ENCODE measurements at regions not wholly inside any gene's neighbourhood (a gene's known extent, or its start where the extent isn't known, plus 50 kb on each side); places are given as distances from the start of the nearest gene placed in this dataset.

DNA sequence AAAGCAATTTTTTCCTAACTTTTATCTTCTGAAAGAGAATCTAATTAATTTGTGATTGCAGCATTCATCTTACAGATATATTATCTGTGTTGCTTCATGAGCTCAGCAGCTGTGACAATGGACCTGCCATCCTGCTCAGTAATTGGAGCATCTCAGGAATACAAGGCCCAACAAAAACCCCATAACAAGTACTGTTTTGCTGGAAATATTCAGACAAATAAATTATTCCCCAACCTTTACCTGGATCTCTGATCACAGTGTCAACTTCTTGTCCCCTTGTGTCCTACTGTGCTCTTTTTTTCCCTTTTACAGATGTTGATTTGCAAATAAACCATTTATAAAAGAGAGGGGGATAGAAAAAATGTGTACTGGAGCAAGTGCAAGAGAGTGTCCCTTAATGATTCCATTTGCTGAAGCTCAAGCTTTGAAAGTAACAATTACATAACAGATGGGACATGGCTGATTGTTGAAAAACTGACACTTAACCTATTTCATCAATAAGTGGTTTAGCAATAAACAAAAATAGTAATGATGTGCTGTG lies 1063.4 kb upstream of the GHITM start:
- H3K4me3 ChIP-seq (ENCODE audit: low read depth, low read length): no peak overlapping the region
- TF ChIP-seq, protein P1, sequence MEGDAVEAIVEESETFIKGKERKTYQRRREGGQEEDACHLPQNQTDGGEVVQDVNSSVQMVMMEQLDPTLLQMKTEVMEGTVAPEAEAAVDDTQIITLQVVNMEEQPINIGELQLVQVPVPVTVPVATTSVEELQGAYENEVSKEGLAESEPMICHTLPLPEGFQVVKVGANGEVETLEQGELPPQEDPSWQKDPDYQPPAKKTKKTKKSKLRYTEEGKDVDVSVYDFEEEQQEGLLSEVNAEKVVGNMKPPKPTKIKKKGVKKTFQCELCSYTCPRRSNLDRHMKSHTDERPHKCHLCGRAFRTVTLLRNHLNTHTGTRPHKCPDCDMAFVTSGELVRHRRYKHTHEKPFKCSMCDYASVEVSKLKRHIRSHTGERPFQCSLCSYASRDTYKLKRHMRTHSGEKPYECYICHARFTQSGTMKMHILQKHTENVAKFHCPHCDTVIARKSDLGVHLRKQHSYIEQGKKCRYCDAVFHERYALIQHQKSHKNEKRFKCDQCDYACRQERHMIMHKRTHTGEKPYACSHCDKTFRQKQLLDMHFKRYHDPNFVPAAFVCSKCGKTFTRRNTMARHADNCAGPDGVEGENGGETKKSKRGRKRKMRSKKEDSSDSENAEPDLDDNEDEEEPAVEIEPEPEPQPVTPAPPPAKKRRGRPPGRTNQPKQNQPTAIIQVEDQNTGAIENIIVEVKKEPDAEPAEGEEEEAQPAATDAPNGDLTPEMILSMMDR (conservative IDR thresholded peaks at IDR 0.05; ENCODE audit: low read depth, low read length): no peak
- no peak for DNase-seq (ENCODE audit: low read depth)

DNA sequence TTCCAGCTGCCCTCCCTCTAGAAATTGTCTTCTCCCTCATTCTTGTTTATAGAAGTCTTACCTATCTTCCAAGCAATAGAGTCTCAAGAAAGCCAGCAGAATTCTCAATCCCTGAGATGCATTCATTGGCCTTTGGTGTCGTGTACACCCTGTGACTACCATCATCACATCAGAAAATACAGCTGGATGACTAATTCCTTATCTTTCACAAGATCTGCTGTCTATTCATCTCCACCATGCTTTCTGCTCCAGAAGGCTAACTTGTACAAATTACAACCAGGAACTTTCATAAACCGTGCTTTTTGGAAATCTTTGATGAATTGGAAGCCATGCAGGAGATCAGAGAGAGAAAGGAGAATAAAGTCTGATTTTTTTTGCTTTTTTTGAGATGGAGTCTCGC lies 1062.9 kb upstream of the GHITM start:
- DNase-seq (ENCODE audit: low read depth): no peak
- TF ChIP-seq, protein P1 (conservative IDR thresholded peaks at IDR 0.05; ENCODE audit: low read depth, low read length): no peak
- H3K4me3 ChIP-seq (ENCODE audit: low read depth, low read length): no peak overlapping the region

DNA sequence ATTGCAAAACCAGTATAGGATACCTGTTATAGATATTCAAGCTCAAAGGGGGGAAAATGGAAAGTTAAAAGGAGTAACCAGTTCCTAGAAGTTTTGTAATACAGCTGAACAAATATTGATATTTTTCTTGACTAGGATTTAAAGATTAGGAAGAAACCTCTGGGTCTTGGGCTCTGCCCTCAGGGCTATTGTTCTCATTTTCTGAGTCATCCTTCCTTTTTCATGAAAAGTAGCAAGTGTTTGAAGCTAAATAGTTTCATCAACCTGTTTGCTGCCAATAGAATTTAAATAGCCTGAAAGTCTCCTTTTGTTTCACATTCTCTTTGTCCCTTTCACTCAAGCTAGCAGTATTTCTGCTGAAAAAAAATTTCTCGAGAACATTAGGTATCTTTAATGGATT lies 1061.1 kb upstream of the GHITM start:
- no peak for DNase-seq (ENCODE audit: low read depth)
- TF ChIP-seq, protein P1 (conservative IDR thresholded peaks at IDR 0.05; ENCODE audit: low read depth, low read length): no peak

DNA sequence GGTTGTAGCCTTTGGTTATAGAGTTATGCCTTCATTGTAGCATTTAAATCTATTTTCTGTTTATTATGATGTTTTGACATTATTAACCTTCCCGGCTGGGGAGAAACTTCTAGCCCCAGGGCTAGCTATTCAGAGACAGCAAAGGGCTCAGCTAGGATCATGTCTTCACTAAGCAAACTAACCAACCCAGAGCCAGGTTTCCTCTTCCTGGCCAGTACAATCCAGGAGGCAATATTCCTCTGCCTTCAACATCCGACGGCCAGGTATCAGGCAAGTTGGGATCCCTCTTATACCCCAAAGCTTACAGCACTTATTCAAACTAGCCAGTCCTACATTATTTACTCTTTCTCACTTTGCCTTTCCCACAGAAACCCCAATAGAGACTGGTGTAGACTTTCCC lies 1060.7 kb upstream of the GHITM start:
- H3K4me3 ChIP-seq (ENCODE audit: low read depth, low read length): no peak overlapping the region
- TF ChIP-seq, protein P1 (conservative IDR thresholded peaks at IDR 0.05; ENCODE audit: low read depth, low read length): no peak
- DNase-seq (ENCODE audit: low read depth): no peak

More for the DNA sequence above, 1061.1 kb upstream of the GHITM start:
- H3K4me3 ChIP-seq (ENCODE audit: low read depth, low read length): no peak overlapping the region

DNA sequence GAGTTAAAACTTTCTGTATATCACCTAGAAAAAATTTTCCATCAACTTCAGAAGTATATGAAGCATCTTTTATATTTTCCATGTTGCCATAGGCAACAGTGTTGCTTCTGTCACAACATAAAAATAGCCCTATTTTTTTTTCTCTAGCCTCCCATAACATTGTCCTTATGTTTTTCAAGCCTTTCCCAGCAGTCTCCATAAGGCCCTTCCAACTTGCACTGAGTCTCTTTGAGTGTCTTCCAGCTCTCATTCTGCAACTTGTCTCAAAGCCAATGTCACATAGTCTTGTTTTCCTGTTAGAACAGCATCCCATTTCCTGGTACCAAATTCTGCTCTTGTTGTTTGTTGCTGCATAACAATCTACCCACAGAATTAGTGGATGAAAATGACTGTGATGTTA lies 1055.5 kb upstream of the GHITM start:
- no peak for DNase-seq (ENCODE audit: low read depth)
- no peak overlapping the region for H3K4me3 ChIP-seq (ENCODE audit: low read depth, low read length)
- TF ChIP-seq, protein P1 (conservative IDR thresholded peaks at IDR 0.05; ENCODE audit: low read depth, low read length): no peak

DNA sequence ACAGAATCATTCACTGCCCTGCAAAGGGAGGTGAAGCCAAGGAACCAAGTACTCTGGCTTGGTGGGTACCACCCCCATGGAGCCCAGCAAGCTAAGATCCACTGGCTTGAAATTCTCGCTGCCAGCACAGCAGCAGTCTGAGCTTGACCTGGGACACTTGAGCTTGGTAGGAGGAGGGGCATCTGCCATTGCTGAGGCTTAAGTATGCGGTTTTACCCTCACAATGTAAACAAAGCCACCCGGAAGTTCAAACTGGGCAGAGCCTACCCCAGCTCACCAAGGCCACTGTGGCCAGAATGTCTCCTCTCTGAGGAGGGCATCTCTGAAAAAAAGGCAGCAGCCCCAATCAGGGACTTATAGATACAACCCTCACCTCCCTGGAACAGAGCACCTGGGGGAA lies 1050.0 kb upstream of the GHITM start:
- H3K4me3 ChIP-seq (ENCODE audit: low read depth, low read length): no peak overlapping the region
- DNase-seq (ENCODE audit: low read depth): no peak
- TF ChIP-seq, protein P1 (conservative IDR thresholded peaks at IDR 0.05; ENCODE audit: low read depth, low read length): no peak

DNA sequence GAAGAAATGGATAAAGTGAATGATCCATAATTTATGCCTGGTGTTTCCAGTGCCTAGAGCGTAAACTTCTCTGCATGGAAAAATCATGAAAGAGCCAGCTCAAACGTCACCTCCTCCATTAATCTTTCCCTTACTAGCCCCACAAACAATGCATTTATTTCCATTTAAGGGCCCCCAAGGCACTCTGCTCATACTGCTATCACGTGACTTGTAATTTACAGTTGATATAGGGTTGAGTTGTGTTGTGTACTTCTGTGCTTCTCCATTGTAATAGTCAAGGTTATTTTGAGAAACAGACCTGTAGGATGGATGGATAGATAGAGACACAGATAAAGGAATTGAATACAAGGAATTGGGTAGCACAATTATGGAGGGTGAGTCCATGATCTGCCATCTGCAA lies 1034.7 kb upstream of the GHITM start:
- TF ChIP-seq, protein P1 (conservative IDR thresholded peaks at IDR 0.05; ENCODE audit: low read depth, low read length): no peak
- H3K4me3 ChIP-seq (ENCODE audit: low read depth, low read length): no peak overlapping the region
- DNase-seq (ENCODE audit: low read depth): no peak
